Brain microvascular endothelial cell (primary cell): ENCODE measurements at regions not wholly inside any gene's neighbourhood (a gene's known extent, or its start where the extent isn't known, plus 50 kb on each side); places are given as distances from the start of the nearest gene placed in this dataset.
"Not testable (repeated sequence)": the region's sequence is repeated elsewhere in the genome, so short reads cannot be mapped to it uniquely, and the experiment has no call there.

ENCODE experiments used
- DNase-seq: peaks from one replicate; pipeline ENCODE4 v3.0.0-alpha.2; 2020
- H3K27ac ChIP-seq: fragments of 250-450 bp; sonication (Bioruptor Pico); 2 replicates; pipeline ENCODE4 v1.5.1; 2020; ENCODE audit warnings: mild to moderate bottlenecking, moderate library complexity
- H3K27me3 ChIP-seq: fragments of 250-450 bp; sonication (Bioruptor Pico); replicated peaks from 2 replicates; pipeline ENCODE4 v1.5.1; 2020; ENCODE audit warnings: mild to moderate bottlenecking
- H3K36me3 ChIP-seq: fragments of 250-450 bp; sonication (Bioruptor Pico); replicated peaks from 2 replicates; pipeline ENCODE4 v1.5.1; 2020; ENCODE audit warnings: mild to moderate bottlenecking
- H3K4me3 ChIP-seq: 2 replicates; pipeline ENCODE4 v1.5.1; 2011; ENCODE audit warnings: low read depth, mild to moderate bottlenecking, control low read depth, low read length, moderate library complexity
- CTCF ChIP-seq: IDR thresholded peaks from 2 replicates; pipeline ENCODE4 v1.5.1; 2011; ENCODE audit warnings: low read depth, mild to moderate bottlenecking, moderate library complexity, low read length, control low read depth, inconsistent platforms; ENCODE audit errors: missing control alignments
- in situ Hi-C: cut with HindIII; loops from 2 replicates; pipeline ENCODE4 v1.10.0; 2017; ENCODE audit warnings: low sequenced_read_pairs, low pct_ligation_motif_present

GRCh38 chr2:8378016-8378810, 303.6 kb upstream of the ID2 start:
- in situ Hi-C loops: no loop called here
- no peak for TF ChIP-seq CTCF
- Histone ChIP-seq H3K27ac (no peak overlapping the region), H3K36me3 (no peaks in the 10 kb centered on the region), H3K4me3 (no peak overlapping the region), H3K27me3 (no peaks in the 10 kb centered on the region)
- no peak for DNase-seq

DNA sequence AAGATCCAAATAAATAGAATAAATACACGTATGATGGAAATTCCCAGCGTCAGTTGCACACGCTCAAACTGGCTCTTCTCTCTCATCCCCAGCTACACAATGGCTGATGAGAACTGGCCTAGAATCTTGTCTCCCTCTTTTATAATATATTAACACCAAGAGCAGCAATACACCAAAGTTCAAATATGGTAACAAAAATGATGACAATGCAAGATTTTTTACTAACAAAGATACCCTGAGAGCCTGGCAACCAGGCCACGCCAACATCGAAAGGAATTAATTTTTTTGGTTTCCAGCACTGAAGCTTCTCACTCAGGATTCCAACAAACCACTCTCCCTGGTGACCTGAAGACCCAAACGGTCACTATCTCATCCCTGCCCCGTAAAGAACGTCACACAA, 302.7 kb upstream of the ID2 start:
- TF ChIP-seq CTCF: no peak
- Histone ChIP-seq H3K36me3 (no peaks in the 10 kb centered on the region), H3K27me3 (no peaks in the 10 kb centered on the region), H3K27ac (no peak overlapping the region), H3K4me3 (no peak overlapping the region)
- in situ Hi-C loops: no loop called here
- no peak for DNase-seq

DNA sequence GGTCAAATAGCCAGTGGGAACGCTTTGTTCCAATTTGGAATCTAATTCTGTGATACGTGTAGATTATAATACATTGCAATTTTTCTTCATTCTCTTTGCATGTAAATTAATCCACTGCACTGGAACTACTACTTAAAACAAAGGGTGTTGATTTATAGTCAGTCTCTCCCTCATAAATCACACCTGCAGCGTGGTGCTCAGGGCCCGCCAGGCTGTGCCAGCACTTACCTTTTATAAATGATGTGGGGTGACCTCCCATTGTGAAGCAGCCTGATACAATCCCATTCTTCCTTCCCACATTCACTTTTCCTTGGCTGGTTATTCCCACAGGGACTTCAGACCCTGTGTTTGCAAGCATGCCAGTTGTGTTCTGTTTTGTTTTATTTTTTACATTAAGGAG, 302.3 kb upstream of the ID2 start:
- in situ Hi-C loops: no loop called here
- no peak for TF ChIP-seq CTCF
- no peaks in the 10 kb centered on the region for H3K27me3 ChIP-seq
- no peak overlapping the region for H3K4me3 ChIP-seq
- no peak for DNase-seq
- H3K27ac ChIP-seq: no peak overlapping the region
- H3K36me3 ChIP-seq: no peaks in the 10 kb centered on the region

GRCh38 chr2:8380026-8380425, 301.8 kb upstream of the ID2 start:
- Histone ChIP-seq H3K4me3 (no peak overlapping the region), H3K27ac (no peak overlapping the region), H3K27me3 (no peaks in the 10 kb centered on the region), H3K36me3 (no peaks in the 10 kb centered on the region)
- no peak for DNase-seq
- TF ChIP-seq CTCF: no peak
- in situ Hi-C loops: no loop called here

- in situ Hi-C loops: no loop called here
- Histone ChIP-seq H3K27ac (no peak overlapping the region), H3K27me3 (no peaks in the 10 kb centered on the region), H3K36me3 (no peaks in the 10 kb centered on the region), H3K4me3 (no peak overlapping the region)
- no peak for DNase-seq
- TF ChIP-seq CTCF: no peak
Measured at GRCh38 chr2:8380566-8380965, 301.3 kb upstream of the ID2 start.

DNA sequence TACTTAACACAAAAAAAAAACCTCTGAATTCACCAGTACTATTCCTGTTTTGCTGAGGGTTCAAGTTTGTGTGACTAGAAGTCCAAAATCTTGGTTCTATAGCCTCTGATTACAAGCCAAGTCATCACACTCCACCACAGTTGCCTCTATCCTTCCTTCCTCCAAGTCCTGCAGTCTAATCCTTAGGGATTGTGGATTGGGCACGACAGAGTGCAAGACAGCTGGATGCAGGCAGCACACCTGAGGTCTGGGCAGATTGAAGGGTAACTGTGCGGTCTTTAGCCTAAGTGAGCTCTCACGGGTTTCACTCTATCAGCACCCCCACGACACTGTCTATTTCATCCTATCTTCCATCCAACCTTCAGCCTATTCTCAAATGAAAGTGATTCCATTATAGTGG, 299.4 kb upstream of the ID2 start:
- H3K27me3 ChIP-seq: no peaks in the 10 kb centered on the region
- no peak for DNase-seq
- in situ Hi-C loops: no loop called here
- H3K27ac ChIP-seq: no peak overlapping the region
- no peaks in the 10 kb centered on the region for H3K36me3 ChIP-seq
- no peak overlapping the region for H3K4me3 ChIP-seq
- no peak for TF ChIP-seq CTCF

DNA sequence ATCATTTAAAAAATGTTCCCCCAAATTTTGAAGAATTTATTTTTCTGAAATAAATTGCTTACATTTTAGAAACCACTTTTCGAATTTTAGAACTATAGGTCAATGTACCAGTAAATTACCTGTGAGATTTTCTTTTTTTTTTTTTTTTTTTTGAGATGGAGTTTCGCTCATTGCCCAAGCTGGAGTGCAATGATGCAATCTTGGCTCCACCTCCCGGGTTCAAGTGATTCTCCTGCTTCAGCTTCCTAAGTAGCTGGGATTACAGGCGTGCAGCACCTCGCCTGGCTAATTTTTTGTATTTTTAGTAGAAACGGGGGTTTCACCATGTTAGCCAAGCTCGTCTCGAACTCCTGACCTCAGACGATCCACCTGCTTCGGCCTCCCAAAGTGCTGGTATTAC, 295.1 kb upstream of the ID2 start:
- H3K36me3 ChIP-seq, H3K27me3 ChIP-seq, H3K4me3 ChIP-seq, H3K27ac ChIP-seq, in situ Hi-C loops, DNase-seq: not testable (repeated sequence)
